K562 (cell line): ENCODE measurements at regions not wholly inside any gene's neighbourhood (a gene's known extent, or its start where the extent isn't known, plus 50 kb on each side); places are given as distances from the start of the nearest gene placed in this dataset.

Source experiments
- HNRNPL ChIP-seq: fragments of 200-400 bp; formaldehyde crosslinking; IDR thresholded peaks from 2 replicates; pipeline ENCODE4 v1.6.1; 2017; ENCODE audit warnings: low read depth, mild to moderate bottlenecking, low read length
- TAF1 ChIP-seq: IDR thresholded peaks from 2 replicates; pipeline ENCODE4 v1.6.1; 2011; ENCODE audit warnings: mild to moderate bottlenecking, low read length, moderate library complexity; ENCODE audit not compliant: insufficient read depth, control insufficient read depth, severe bottlenecking; ENCODE audit errors: extremely low read depth
- TF ChIP-seq, protein P1 (sequence below), 3 experiments: IDR thresholded peaks in 2 of 3; conservative IDR thresholded peaks in 1 of 3; 2 replicates each; pipeline ENCODE4 v1.5.1; 2011 to 2012; ENCODE audit warnings: low read length in 3 of 3, mild to moderate bottlenecking in 3 of 3, control low read depth in 2 of 3, improper control_type of control experiment in 1 of 3, inconsistent platforms in 1 of 3, low read depth in 1 of 3, mixed read lengths in 1 of 3, moderate library complexity in 1 of 3; ENCODE audit not compliant: insufficient read depth in 2 of 3
- TF ChIP-seq, protein P2 (sequence below): fragments of 450-650 bp; IDR thresholded peaks from 2 replicates; pipeline ENCODE4 v1.6.1; 2016; ENCODE audit warnings: borderline replicate concordance

DNA sequence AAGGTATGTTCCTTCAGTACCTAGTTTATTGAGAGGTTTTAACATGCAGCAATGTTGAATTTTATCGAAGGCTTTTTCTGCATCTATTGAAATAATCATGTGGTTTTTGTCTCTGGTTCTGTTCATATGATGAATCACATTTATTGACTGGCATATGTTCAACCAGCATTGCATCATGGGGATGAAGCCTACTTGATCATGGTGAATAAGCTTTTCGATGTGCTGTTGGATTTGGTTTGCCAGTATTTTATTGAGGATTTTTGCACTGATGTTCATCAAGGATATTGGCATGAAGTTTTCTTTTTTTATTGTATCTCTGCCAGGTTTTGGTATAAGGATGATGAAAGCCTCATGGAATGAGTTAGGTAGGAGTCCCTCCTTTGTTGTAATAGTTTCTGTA is 204.0 kb upstream of the GNAI1 start:
- TF ChIP-seq, protein P1, sequence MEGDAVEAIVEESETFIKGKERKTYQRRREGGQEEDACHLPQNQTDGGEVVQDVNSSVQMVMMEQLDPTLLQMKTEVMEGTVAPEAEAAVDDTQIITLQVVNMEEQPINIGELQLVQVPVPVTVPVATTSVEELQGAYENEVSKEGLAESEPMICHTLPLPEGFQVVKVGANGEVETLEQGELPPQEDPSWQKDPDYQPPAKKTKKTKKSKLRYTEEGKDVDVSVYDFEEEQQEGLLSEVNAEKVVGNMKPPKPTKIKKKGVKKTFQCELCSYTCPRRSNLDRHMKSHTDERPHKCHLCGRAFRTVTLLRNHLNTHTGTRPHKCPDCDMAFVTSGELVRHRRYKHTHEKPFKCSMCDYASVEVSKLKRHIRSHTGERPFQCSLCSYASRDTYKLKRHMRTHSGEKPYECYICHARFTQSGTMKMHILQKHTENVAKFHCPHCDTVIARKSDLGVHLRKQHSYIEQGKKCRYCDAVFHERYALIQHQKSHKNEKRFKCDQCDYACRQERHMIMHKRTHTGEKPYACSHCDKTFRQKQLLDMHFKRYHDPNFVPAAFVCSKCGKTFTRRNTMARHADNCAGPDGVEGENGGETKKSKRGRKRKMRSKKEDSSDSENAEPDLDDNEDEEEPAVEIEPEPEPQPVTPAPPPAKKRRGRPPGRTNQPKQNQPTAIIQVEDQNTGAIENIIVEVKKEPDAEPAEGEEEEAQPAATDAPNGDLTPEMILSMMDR (IDR thresholded peaks at IDR 0.05 in 2 of 3, conservative IDR thresholded peaks at IDR 0.05 in 1 of 3; ENCODE audit: insufficient read depth in 2 of 3, low read depth in 1 of 3, low read length in 3 of 3): no peak
- TF ChIP-seq TAF1: no peak
- TF ChIP-seq, protein P2, sequence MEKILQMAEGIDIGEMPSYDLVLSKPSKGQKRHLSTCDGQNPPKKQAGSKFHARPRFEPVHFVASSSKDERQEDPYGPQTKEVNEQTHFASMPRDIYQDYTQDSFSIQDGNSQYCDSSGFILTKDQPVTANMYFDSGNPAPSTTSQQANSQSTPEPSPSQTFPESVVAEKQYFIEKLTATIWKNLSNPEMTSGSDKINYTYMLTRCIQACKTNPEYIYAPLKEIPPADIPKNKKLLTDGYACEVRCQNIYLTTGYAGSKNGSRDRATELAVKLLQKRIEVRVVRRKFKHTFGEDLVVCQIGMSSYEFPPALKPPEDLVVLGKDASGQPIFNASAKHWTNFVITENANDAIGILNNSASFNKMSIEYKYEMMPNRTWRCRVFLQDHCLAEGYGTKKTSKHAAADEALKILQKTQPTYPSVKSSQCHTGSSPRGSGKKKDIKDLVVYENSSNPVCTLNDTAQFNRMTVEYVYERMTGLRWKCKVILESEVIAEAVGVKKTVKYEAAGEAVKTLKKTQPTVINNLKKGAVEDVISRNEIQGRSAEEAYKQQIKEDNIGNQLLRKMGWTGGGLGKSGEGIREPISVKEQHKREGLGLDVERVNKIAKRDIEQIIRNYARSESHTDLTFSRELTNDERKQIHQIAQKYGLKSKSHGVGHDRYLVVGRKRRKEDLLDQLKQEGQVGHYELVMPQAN: no peak
- no peak for TF ChIP-seq HNRNPL
